Breast epithelium (tissue), 4 donors: ENCODE measurements at regions not wholly inside any gene's neighbourhood (a gene's known extent, or its start where the extent isn't known, plus 50 kb on each side); places are given as distances from the start of the nearest gene placed in this dataset.
A peak's percentile ranks its signal among the peaks of the same experiment; 100 is the strongest.

Source experiments
- DNase-seq, 2 donors: peaks; one replicate each; pipeline ENCODE4 v3.0.0-alpha.2; 2019; ENCODE audit warnings: low spot score in 2 of 2
- H3K27ac ChIP-seq, 2 donors: fragments of 200-600 bp; sonication (generic) in 1 of 2; one replicate each; pipeline ENCODE4 v1.5.1; 2016 to 2019; ENCODE audit warnings: mild to moderate bottlenecking in 1 of 2
- H3K27me3 ChIP-seq, 2 donors: fragments of 200-600 bp; sonication (generic) in 1 of 2; one replicate each; pipeline versions ENCODE4 v1.5.1 to v1.6.0; 2017 to 2019; ENCODE audit warnings: control low read depth in 1 of 2, mild to moderate bottlenecking in 1 of 2
- H3K36me3 ChIP-seq: fragments of 200-600 bp; one replicate; pipeline ENCODE4 v1.5.1; 2019
- H3K4me1 ChIP-seq, 2 donors: fragments of 200-600 bp; sonication (generic); one replicate each; pipeline ENCODE4 v1.5.1; 2016 to 2019; ENCODE audit warnings: control low read depth in 1 of 2
- H3K4me3 ChIP-seq, 3 donors: fragments of 200-600 bp; sonication (generic); 1 replicate in 2 of 3; 2 replicates in 1 of 3; pipeline ENCODE4 v1.5.1; 2016 to 2019; ENCODE audit warnings: mild to moderate bottlenecking in 3 of 3, moderate library complexity in 2 of 3
- H3K9me3 ChIP-seq, 2 donors: fragments of 200-600 bp; sonication (generic) in 1 of 2; one replicate each; pipeline ENCODE4 v1.5.1; 2016 to 2019; ENCODE audit warnings: control low read depth in 1 of 2
- CTCF ChIP-seq, 3 donors: fragments of 450-650 bp; IDR thresholded peaks; one replicate each; pipeline ENCODE4 v1.5.1; 2016 to 2017; ENCODE audit warnings: antibody characterized with exemption in 3 of 3, mild to moderate bottlenecking in 3 of 3, moderate library complexity in 3 of 3
- POLR2A ChIP-seq: fragments of 450-650 bp; IDR thresholded peaks from one replicate; pipeline ENCODE4 v1.6.1; 2016; ENCODE audit warnings: antibody characterized with exemption, mild to moderate bottlenecking, moderate library complexity
- POLR2AphosphoS5 ChIP-seq, 3 donors: sonication (generic); formaldehyde crosslinking; IDR thresholded peaks; one replicate each; pipeline ENCODE4 v1.6.1; 2017; ENCODE audit warnings: antibody characterized with exemption in 3 of 3
- intact Hi-C: fragments of 100-400 bp; cut with DNase I; formaldehyde crosslinking; loops from one replicate; pipeline ENCODE4 v1.15.1; 2023; ENCODE audit warnings: low total_unique reads

DNA sequence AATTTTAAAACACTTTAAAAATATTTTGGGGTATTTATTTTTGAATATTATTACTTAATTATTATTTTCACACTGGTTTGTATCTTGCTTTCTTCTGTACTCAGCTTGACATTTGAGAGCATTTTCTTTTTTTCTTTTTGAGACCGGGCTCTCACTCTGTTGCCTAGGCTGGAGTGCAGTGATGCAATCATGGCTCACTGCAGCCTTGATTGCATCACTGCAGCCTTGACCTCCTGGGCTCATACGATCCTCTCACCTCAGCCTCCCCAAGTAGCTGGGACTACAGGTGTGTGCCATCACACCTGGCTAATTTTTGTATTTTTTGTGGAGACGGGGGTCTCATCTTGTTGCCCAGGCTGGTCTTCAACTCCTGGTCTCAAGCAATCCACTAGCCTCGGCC is 79.9 kb upstream of the DLX2 start:
- Histone ChIP-seq H3K4me3 (no peak overlapping the region), H3K36me3 (no peaks in the 10 kb centered on the region), H3K9me3 (no peaks in the 10 kb centered on the region), H3K4me1 (no peaks in the 10 kb centered on the region), H3K27ac (no peak overlapping the region), H3K27me3 (no peaks in the 10 kb centered on the region)
- TF ChIP-seq POLR2A: no peak
- TF ChIP-seq POLR2AphosphoS5 (IDR thresholded peaks at IDR 0.05): no peak
- no peak for TF ChIP-seq CTCF (IDR thresholded peaks at IDR 0.05)
- intact Hi-C loops: no loop called here
- DNase-seq: no peak

- no peaks in the 10 kb centered on the region for H3K36me3 ChIP-seq
- intact Hi-C loops: no loop called here
- no peaks in the 10 kb centered on the region for H3K4me1 ChIP-seq
- H3K4me3 ChIP-seq: no peak overlapping the region
- no peaks in the 10 kb centered on the region for H3K27me3 ChIP-seq
- peaks cover 9 to 19% of the 10 kb centered on the region in 2 donors for H3K9me3 ChIP-seq
- H3K27ac ChIP-seq: no peak overlapping the region
- TF ChIP-seq POLR2AphosphoS5 (IDR thresholded peaks at IDR 0.05): no peak
- no peak for TF ChIP-seq CTCF (IDR thresholded peaks at IDR 0.05)
- TF ChIP-seq POLR2A: no peak
- no peak for DNase-seq
Measured at GRCh38 chr2:172193331-172194089, 90.8 kb upstream of the DLX2 start.

- H3K9me3 ChIP-seq: peaks cover 14 to 25% of the 10 kb centered on the region in 2 donors
- no peak overlapping the region for H3K4me3 ChIP-seq
- H3K27ac ChIP-seq: no peak overlapping the region
- intact Hi-C loops: no loop called here
- H3K4me1 ChIP-seq: no peaks in the 10 kb centered on the region
- no peak for DNase-seq
- no peak for TF ChIP-seq POLR2A
- no peak for TF ChIP-seq CTCF (IDR thresholded peaks at IDR 0.05)
- no peak for TF ChIP-seq POLR2AphosphoS5 (IDR thresholded peaks at IDR 0.05)
- no peaks in the 10 kb centered on the region for H3K36me3 ChIP-seq
- H3K27me3 ChIP-seq: no peaks in the 10 kb centered on the region
Measured at GRCh38 chr2:172195836-172196376, 93.2 kb upstream of the DLX2 start.

DNA sequence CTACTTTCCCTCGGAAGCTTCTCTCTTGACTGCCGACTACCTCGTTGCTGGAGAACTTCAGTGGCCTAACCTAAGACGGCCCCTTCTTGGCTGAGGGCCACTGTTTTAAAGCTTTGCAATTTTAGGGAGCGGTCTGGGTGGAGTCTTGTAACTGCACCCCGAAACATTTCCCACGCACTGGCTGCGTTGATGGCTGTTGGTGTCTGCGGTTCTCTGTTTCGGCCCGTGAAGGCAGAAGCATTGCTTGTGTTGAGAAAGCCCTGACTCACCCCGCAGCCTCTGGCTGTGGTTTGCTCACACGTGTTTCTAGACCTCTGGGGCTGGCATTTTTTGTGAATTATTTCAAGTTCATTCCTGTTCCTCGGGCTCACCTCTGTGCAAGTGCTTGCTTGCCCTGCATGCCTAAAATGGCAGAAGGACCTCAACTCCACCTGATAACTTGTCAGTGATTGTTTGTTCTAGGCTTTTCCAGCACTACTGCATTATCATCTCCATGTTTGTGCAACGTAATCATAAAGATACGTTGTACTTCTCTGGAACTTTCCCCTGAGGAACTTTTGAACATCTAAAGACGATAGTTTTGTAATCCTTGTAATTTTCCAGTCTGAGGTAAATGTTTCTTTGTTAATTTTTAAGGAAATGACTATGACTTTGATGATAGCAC is 94.2 kb upstream of the DLX2 start:
- intact Hi-C loops: no loop called here
- H3K4me3 ChIP-seq: no peak overlapping the region
- peak overlapping the region; percentile 62 to 63 for H3K27ac ChIP-seq
- peaks cover 14 to 25% of the 10 kb centered on the region in 2 donors for H3K9me3 ChIP-seq
- H3K4me1 ChIP-seq: no peaks in the 10 kb centered on the region
- DNase-seq: peak in 1 of 2 donors; percentile 85
- TF ChIP-seq POLR2AphosphoS5 (IDR thresholded peaks at IDR 0.05): peak in 1 of 3 donors; percentile 24
- no peak for TF ChIP-seq CTCF (IDR thresholded peaks at IDR 0.05)
- TF ChIP-seq POLR2A: no peak
- no peaks in the 10 kb centered on the region for H3K27me3 ChIP-seq
- H3K36me3 ChIP-seq: no peaks in the 10 kb centered on the region

GRCh38 chr2:172198361-172198760 is 95.7 kb upstream of the DLX2 start:
- no peaks in the 10 kb centered on the region for H3K4me1 ChIP-seq
- H3K27ac ChIP-seq: peak overlapping the region; percentile 45 to 62
- TF ChIP-seq POLR2AphosphoS5 (IDR thresholded peaks at IDR 0.05): no peak
- no peak for TF ChIP-seq POLR2A
- TF ChIP-seq CTCF (IDR thresholded peaks at IDR 0.05): no peak
- H3K36me3 ChIP-seq: no peaks in the 10 kb centered on the region
- H3K27me3 ChIP-seq: no peaks in the 10 kb centered on the region
- intact Hi-C loops: no loop called here
- H3K4me3 ChIP-seq: no peak overlapping the region
- no peak for DNase-seq
- peaks cover 11 to 21% of the 10 kb centered on the region in 2 donors for H3K9me3 ChIP-seq
